Endodermal cell (in vitro differentiated cells): ENCODE measurements at regions not wholly inside any gene's neighbourhood (a gene's known extent, or its start where the extent isn't known, plus 50 kb on each side); places are given as distances from the start of the nearest gene placed in this dataset.

Experiments
- DNase-seq: peaks from one replicate; pipeline ENCODE4 v3.0.0-alpha.2; 2017
- H3K27ac ChIP-seq: 2 replicates; pipeline ENCODE4 v1.5.1; 2013; ENCODE audit warnings: mild to moderate bottlenecking, low read depth, low read length, moderate library complexity
- H3K27me3 ChIP-seq: 2 replicates; pipeline ENCODE4 v1.6.1; 2013; ENCODE audit warnings: mild to moderate bottlenecking, low read length, moderate library complexity; ENCODE audit not compliant: insufficient read depth, control insufficient read depth, poor library complexity, severe bottlenecking
- H3K36me3 ChIP-seq: 2 replicates; pipeline ENCODE4 v1.7.0; 2013; ENCODE audit warnings: mild to moderate bottlenecking, low read length, moderate library complexity; ENCODE audit not compliant: control insufficient read depth, insufficient read depth
- H3K4me1 ChIP-seq: one replicate; pipeline ENCODE4 v1.7.0; 2013; ENCODE audit warnings: low read length; ENCODE audit not compliant: control insufficient read depth, insufficient read depth
- H3K4me3 ChIP-seq: 2 replicates; pipeline ENCODE4 v1.5.1; 2013; ENCODE audit warnings: mild to moderate bottlenecking, low read length, moderate library complexity
- H3K9ac ChIP-seq: 2 replicates; pipeline ENCODE4 v1.6.1; 2013; ENCODE audit warnings: mild to moderate bottlenecking, low read length, moderate library complexity; ENCODE audit not compliant: poor library complexity, severe bottlenecking; ENCODE audit errors: extremely low read depth
- H3K9me3 ChIP-seq: 2 replicates; pipeline ENCODE4 v1.6.1; 2013; ENCODE audit warnings: mild to moderate bottlenecking, low read length, moderate library complexity; ENCODE audit not compliant: control insufficient read depth
- H3K27ac Mint-ChIP-seq: 2 replicates; pipeline ENCODE4 v1.8.0; 2020; ENCODE audit warnings: mixed read lengths
- H3K27me3 Mint-ChIP-seq: 2 replicates; pipeline ENCODE4 v1.8.0; 2021; ENCODE audit warnings: mild to moderate bottlenecking, mixed read lengths; ENCODE audit not compliant: insufficient read depth
- H3K36me3 Mint-ChIP-seq: 2 replicates; pipeline ENCODE4 v1.8.0; 2020; ENCODE audit warnings: low read depth, mixed read lengths
- H3K4me1 Mint-ChIP-seq: 2 replicates; pipeline ENCODE4 v1.8.0; 2020; ENCODE audit warnings: mixed read lengths
- H3K4me3 Mint-ChIP-seq: 2 replicates; pipeline ENCODE4 v1.8.0; 2020; ENCODE audit warnings: mild to moderate bottlenecking, moderate library complexity, mixed read lengths
- H3K9me3 Mint-ChIP-seq: 2 replicates; pipeline ENCODE4 v1.8.0; 2020; ENCODE audit warnings: mild to moderate bottlenecking, mixed read lengths
- CTCF ChIP-seq: fragments of 200-600 bp; sonication (generic); conservative IDR thresholded peaks from 2 replicates; pipeline ENCODE4 v1.5.0; 2021; ENCODE audit warnings: antibody characterized with exemption, mild to moderate bottlenecking
- WGBS, 2 experiments: methylation state at CpG; one replicate each; pipeline versions ENCODE4 v1.1.5 to v1.1.7; 2013; ENCODE audit warnings: missing lambda C conversion rate in 2 of 2, mixed read lengths in 1 of 2; ENCODE audit not compliant: insufficient coverage in 1 of 2, insufficient read length in 1 of 2; 5-methylcytosine and 5-hydroxymethylcytosine counted together

DNA sequence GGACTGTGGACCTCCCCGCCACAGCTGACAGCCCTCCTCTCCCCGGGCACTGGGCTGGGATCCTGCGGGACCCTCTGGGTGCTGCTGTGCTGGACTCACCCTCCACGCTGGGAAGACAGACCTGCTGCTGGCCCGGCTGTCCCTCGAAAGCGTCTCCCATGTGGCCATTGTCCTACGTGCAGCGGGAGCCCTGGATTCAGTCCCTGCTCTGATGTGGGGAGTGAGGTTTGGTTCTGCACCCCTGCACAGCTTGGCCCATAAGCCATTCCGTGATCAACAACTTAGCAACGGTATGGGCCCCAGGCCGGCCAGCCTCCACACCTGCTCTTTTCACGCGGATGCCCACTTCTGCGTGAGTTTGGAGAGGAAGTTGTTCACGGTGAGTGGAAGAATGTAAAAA, 195.2 kb downstream of the TEX29 start:
- 87 to 93% methylated on average over 10 to 16 of the region's 16 CpGs for WGBS, 2 experiments
- H3K9me3 Mint-ChIP-seq: peaks cover 3% of the 10 kb centered on the region

GRCh38 chr13:111516712-111517640, 196.5 kb downstream of the TEX29 start:
- no peaks in the 10 kb centered on the region for H3K4me1 Mint-ChIP-seq

More for the DNA sequence above, 195.2 kb downstream of the TEX29 start:
- Histone ChIP-seq H3K9me3 (no peaks in the 10 kb centered on the region), H3K27me3 (no peaks in the 10 kb centered on the region), H3K9ac (no peak overlapping the region), H3K27ac (no peak overlapping the region), H3K4me3 (no peak overlapping the region), H3K4me1 (no peaks in the 10 kb centered on the region), H3K36me3 (no peaks in the 10 kb centered on the region)
- H3K27me3 Mint-ChIP-seq: peaks cover 4% of the 10 kb centered on the region
- DNase-seq: no peak
- no peak for TF ChIP-seq CTCF
- no peaks in the 10 kb centered on the region for H3K36me3 Mint-ChIP-seq
- H3K4me1 Mint-ChIP-seq: no peaks in the 10 kb centered on the region
- H3K4me3 Mint-ChIP-seq: no peak overlapping the region
- H3K27ac Mint-ChIP-seq: no peak overlapping the region

GRCh38 chr13:111517641-111518010, 197.2 kb downstream of the TEX29 start:
- Mint-ChIP-seq H3K27ac (no peak overlapping the region), H3K27me3 (peaks cover 4% of the 10 kb centered on the region), H3K4me1 (no peaks in the 10 kb centered on the region), H3K4me3 (no peak overlapping the region), H3K36me3 (no peaks in the 10 kb centered on the region), H3K9me3 (peaks cover 3% of the 10 kb centered on the region)
- no peak for TF ChIP-seq CTCF
- Histone ChIP-seq H3K9ac (no peak overlapping the region), H3K27me3 (no peaks in the 10 kb centered on the region), H3K36me3 (no peaks in the 10 kb centered on the region), H3K27ac (no peak overlapping the region), H3K4me3 (no peak overlapping the region), H3K4me1 (no peaks in the 10 kb centered on the region), H3K9me3 (no peaks in the 10 kb centered on the region)
- WGBS, 2 experiments: 77 to 79% methylated on average over 2 to 4 of the region's 10 CpGs
- no peak for DNase-seq

More at GRCh38 chr13:111516712-111517640, 196.5 kb downstream of the TEX29 start:
- Mint-ChIP-seq H3K27me3 (peaks cover 4% of the 10 kb centered on the region), H3K36me3 (no peaks in the 10 kb centered on the region), H3K9me3 (peaks cover 3% of the 10 kb centered on the region), H3K27ac (no peak overlapping the region), H3K4me3 (no peak overlapping the region)
- Histone ChIP-seq H3K4me3 (no peak overlapping the region), H3K27ac (no peak overlapping the region), H3K9ac (no peak overlapping the region), H3K27me3 (no peaks in the 10 kb centered on the region), H3K4me1 (no peaks in the 10 kb centered on the region), H3K36me3 (no peaks in the 10 kb centered on the region), H3K9me3 (no peaks in the 10 kb centered on the region)
- WGBS, 2 experiments: 86 to 89% methylated on average over 16 to 28 of the region's 28 CpGs
- DNase-seq: peak; percentile 61
- no peak for TF ChIP-seq CTCF
